Endodermal cell (in vitro differentiated cells): ENCODE measurements at regions not wholly inside any gene's neighbourhood (a gene's known extent, or its start where the extent isn't known, plus 50 kb on each side); places are given as distances from the start of the nearest gene placed in this dataset.

Source experiments
- DNase-seq: peaks from one replicate; pipeline ENCODE4 v3.0.0-alpha.2; 2017
- H3K27ac ChIP-seq: 2 replicates; pipeline ENCODE4 v1.5.1; 2013; ENCODE audit warnings: mild to moderate bottlenecking, low read depth, low read length, moderate library complexity
- H3K27me3 ChIP-seq: 2 replicates; pipeline ENCODE4 v1.6.1; 2013; ENCODE audit warnings: mild to moderate bottlenecking, low read length, moderate library complexity; ENCODE audit not compliant: insufficient read depth, control insufficient read depth, poor library complexity, severe bottlenecking
- H3K36me3 ChIP-seq: 2 replicates; pipeline ENCODE4 v1.7.0; 2013; ENCODE audit warnings: mild to moderate bottlenecking, low read length, moderate library complexity; ENCODE audit not compliant: control insufficient read depth, insufficient read depth
- H3K4me1 ChIP-seq: one replicate; pipeline ENCODE4 v1.7.0; 2013; ENCODE audit warnings: low read length; ENCODE audit not compliant: control insufficient read depth, insufficient read depth
- H3K4me3 ChIP-seq: 2 replicates; pipeline ENCODE4 v1.5.1; 2013; ENCODE audit warnings: mild to moderate bottlenecking, low read length, moderate library complexity
- H3K9ac ChIP-seq: 2 replicates; pipeline ENCODE4 v1.6.1; 2013; ENCODE audit warnings: mild to moderate bottlenecking, low read length, moderate library complexity; ENCODE audit not compliant: poor library complexity, severe bottlenecking; ENCODE audit errors: extremely low read depth
- H3K9me3 ChIP-seq: 2 replicates; pipeline ENCODE4 v1.6.1; 2013; ENCODE audit warnings: mild to moderate bottlenecking, low read length, moderate library complexity; ENCODE audit not compliant: control insufficient read depth
- H3K27ac Mint-ChIP-seq: 2 replicates; pipeline ENCODE4 v1.8.0; 2020; ENCODE audit warnings: mixed read lengths
- H3K27me3 Mint-ChIP-seq: 2 replicates; pipeline ENCODE4 v1.8.0; 2021; ENCODE audit warnings: mild to moderate bottlenecking, mixed read lengths; ENCODE audit not compliant: insufficient read depth
- H3K36me3 Mint-ChIP-seq: 2 replicates; pipeline ENCODE4 v1.8.0; 2020; ENCODE audit warnings: low read depth, mixed read lengths
- H3K4me1 Mint-ChIP-seq: 2 replicates; pipeline ENCODE4 v1.8.0; 2020; ENCODE audit warnings: mixed read lengths
- H3K4me3 Mint-ChIP-seq: 2 replicates; pipeline ENCODE4 v1.8.0; 2020; ENCODE audit warnings: mild to moderate bottlenecking, moderate library complexity, mixed read lengths
- H3K9me3 Mint-ChIP-seq: 2 replicates; pipeline ENCODE4 v1.8.0; 2020; ENCODE audit warnings: mild to moderate bottlenecking, mixed read lengths
- WGBS, 2 experiments: methylation state at CpG; one replicate each; pipeline versions ENCODE4 v1.1.5 to v1.1.7; 2013; ENCODE audit warnings: missing lambda C conversion rate in 2 of 2, mixed read lengths in 1 of 2; ENCODE audit not compliant: insufficient coverage in 1 of 2, insufficient read length in 1 of 2; 5-methylcytosine and 5-hydroxymethylcytosine counted together
- TF ChIP-seq, protein P1 (sequence below): fragments of 200-600 bp; sonication (generic); conservative IDR thresholded peaks from 2 replicates; pipeline ENCODE4 v1.5.0; 2021; ENCODE audit warnings: antibody characterized with exemption, mild to moderate bottlenecking

DNA sequence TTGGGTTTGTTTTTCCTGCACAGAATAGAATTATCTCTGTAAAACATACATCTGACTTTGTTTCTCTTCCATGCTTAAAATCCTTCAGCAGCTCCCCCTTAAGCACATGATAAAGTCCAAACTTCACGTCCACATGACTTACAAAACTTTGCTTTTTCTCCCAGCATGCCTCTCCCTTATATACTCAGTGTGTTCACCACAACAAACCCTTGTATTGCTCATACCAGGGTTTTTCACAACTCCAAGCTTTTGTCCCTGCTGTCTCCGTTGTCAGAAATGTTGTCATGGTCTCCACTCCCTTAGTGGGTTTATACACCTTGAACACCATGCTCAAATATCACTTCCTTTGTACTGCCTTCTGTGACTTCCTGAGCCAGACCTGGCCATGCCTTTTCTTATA is 91.1 kb upstream of the MITF start:
- no peaks in the 10 kb centered on the region for H3K36me3 Mint-ChIP-seq
- no peaks in the 10 kb centered on the region for H3K36me3 ChIP-seq
- peaks cover 47% of the 10 kb centered on the region for H3K27me3 ChIP-seq
- 91 to 100% methylated on average over 1 to 2 of the region's 2 CpGs for WGBS, 2 experiments
- no peak overlapping the region for H3K27ac Mint-ChIP-seq
- H3K4me3 Mint-ChIP-seq: no peak overlapping the region
- H3K27ac ChIP-seq: no peak overlapping the region
- no peaks in the 10 kb centered on the region for H3K9me3 Mint-ChIP-seq
- H3K27me3 Mint-ChIP-seq: peaks cover 47% of the 10 kb centered on the region
- H3K4me1 ChIP-seq: no peaks in the 10 kb centered on the region
- H3K9me3 ChIP-seq: no peaks in the 10 kb centered on the region
- H3K4me3 ChIP-seq: no peak overlapping the region
- DNase-seq: no peak
- TF ChIP-seq, protein P1, sequence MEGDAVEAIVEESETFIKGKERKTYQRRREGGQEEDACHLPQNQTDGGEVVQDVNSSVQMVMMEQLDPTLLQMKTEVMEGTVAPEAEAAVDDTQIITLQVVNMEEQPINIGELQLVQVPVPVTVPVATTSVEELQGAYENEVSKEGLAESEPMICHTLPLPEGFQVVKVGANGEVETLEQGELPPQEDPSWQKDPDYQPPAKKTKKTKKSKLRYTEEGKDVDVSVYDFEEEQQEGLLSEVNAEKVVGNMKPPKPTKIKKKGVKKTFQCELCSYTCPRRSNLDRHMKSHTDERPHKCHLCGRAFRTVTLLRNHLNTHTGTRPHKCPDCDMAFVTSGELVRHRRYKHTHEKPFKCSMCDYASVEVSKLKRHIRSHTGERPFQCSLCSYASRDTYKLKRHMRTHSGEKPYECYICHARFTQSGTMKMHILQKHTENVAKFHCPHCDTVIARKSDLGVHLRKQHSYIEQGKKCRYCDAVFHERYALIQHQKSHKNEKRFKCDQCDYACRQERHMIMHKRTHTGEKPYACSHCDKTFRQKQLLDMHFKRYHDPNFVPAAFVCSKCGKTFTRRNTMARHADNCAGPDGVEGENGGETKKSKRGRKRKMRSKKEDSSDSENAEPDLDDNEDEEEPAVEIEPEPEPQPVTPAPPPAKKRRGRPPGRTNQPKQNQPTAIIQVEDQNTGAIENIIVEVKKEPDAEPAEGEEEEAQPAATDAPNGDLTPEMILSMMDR: no peak
- no peak overlapping the region for H3K9ac ChIP-seq
- H3K4me1 Mint-ChIP-seq: peaks cover 22% of the 10 kb centered on the region

- Mint-ChIP-seq H3K9me3 (no peaks in the 10 kb centered on the region), H3K4me1 (peaks cover 22% of the 10 kb centered on the region), H3K4me3 (no peak overlapping the region), H3K27ac (no peak overlapping the region), H3K27me3 (peaks cover 44% of the 10 kb centered on the region), H3K36me3 (no peaks in the 10 kb centered on the region)
- H3K4me1 ChIP-seq: no peaks in the 10 kb centered on the region
- no peak for DNase-seq
- no peaks in the 10 kb centered on the region for H3K9me3 ChIP-seq
- H3K36me3 ChIP-seq: no peaks in the 10 kb centered on the region
- H3K4me3 ChIP-seq: no peak overlapping the region
- peaks cover 42% of the 10 kb centered on the region for H3K27me3 ChIP-seq
- WGBS, 2 experiments: 59% methylated on average over 3 of the region's 3 CpGs; no CpG with 5 or more reads in 1 of the 2 experiments
- H3K27ac ChIP-seq: no peak overlapping the region
- TF ChIP-seq, protein P1: no peak
- H3K9ac ChIP-seq: no peak overlapping the region
Observed at GRCh38 chr3:69647511-69648110, 91.7 kb upstream of the MITF start.

DNA sequence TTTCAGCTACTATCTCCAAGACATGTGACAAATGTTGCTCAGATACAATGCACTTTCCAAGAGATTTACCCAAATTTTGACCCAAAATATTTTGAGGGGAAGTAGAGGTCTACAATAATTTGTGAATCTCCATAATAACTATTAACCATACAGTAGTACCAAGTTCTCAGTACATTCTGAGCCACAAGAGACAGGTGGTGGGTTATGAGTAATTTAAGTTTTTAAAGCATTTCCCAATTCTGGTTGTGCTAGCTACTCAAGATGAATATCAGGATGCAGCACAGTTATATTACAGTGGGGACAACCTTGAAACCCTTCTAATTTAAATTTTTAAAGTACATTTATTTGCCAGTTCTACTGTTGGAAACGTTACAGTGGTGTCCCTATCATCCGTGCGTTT is 92.2 kb upstream of the MITF start:
- peaks cover 36% of the 10 kb centered on the region for H3K27me3 ChIP-seq
- no peak for DNase-seq

More for the DNA sequence above, 92.2 kb upstream of the MITF start:
- H3K9me3 Mint-ChIP-seq: no peaks in the 10 kb centered on the region
- Histone ChIP-seq H3K9me3 (no peaks in the 10 kb centered on the region), H3K36me3 (no peaks in the 10 kb centered on the region), H3K9ac (no peak overlapping the region), H3K4me1 (no peaks in the 10 kb centered on the region), H3K4me3 (no peak overlapping the region), H3K27ac (no peak overlapping the region)
- H3K27me3 Mint-ChIP-seq: peaks cover 42% of the 10 kb centered on the region
- H3K27ac Mint-ChIP-seq: no peak overlapping the region
- TF ChIP-seq, protein P1: no peak
- no peaks in the 10 kb centered on the region for H3K36me3 Mint-ChIP-seq
- peaks cover 17% of the 10 kb centered on the region for H3K4me1 Mint-ChIP-seq
- no CpG with 5 or more reads among the region's 3 CpGs for WGBS, 2 experiments
- no peak overlapping the region for H3K4me3 Mint-ChIP-seq
